H54 (cell line): ENCODE measurements at regions not wholly inside any gene's neighbourhood (a gene's known extent, or its start where the extent isn't known, plus 50 kb on each side); places are given as distances from the start of the nearest gene placed in this dataset.

Source experiments
- DNase-seq: peaks from one replicate; pipeline ENCODE4 v3.0.0; 2011; ENCODE audit warnings: low spot score, mixed read lengths; ENCODE audit not compliant: insufficient read length
- FAIRE-seq: peaks from 3 replicates; lab custom pipeline; 2011; peaks lifted over from hg19 to GRCh38; lab: Jason Lieb, UNC
- POLR2A ChIP-seq: IDR thresholded peaks from 2 replicates; pipeline ENCODE4 v1.6.1; 2011; ENCODE audit warnings: low read depth, mild to moderate bottlenecking, low read length

- DNase-seq (no peak), FAIRE-seq (no peak)
- no peak for TF ChIP-seq POLR2A
Observed at GRCh38 chr5:38707352-38708210, 138.2 kb upstream of the OSMR start.

- no peak for TF ChIP-seq POLR2A
- DNase-seq (no peak), FAIRE-seq (no peak)
Observed at GRCh38 chr5:38709678-38710306, 136.0 kb upstream of the OSMR start.

- TF ChIP-seq POLR2A: no peak
- FAIRE-seq (no peak), DNase-seq (no peak)
Observed at GRCh38 chr5:38710627-38711026, 135.2 kb upstream of the OSMR start.

GRCh38 chr5:38712391-38712790 is 133.4 kb upstream of the OSMR start:
- DNase-seq: no peak
- FAIRE-seq: no peak
- TF ChIP-seq POLR2A: no peak

- DNase-seq (no peak), FAIRE-seq (no peak)
- TF ChIP-seq POLR2A: no peak
Observed at GRCh38 chr5:38714240-38714639, 131.6 kb upstream of the OSMR start.

- no peak for TF ChIP-seq POLR2A
- no peak for DNase-seq
- FAIRE-seq: no peak
Observed at GRCh38 chr5:38714703-38715355, 131.0 kb upstream of the OSMR start.

GRCh38 chr5:38715696-38716095 is 130.1 kb upstream of the OSMR start:
- FAIRE-seq: no peak
- DNase-seq: no peak
- no peak for TF ChIP-seq POLR2A

- no peak for FAIRE-seq
- no peak for TF ChIP-seq POLR2A
Observed at GRCh38 chr5:38716516-38716915, 129.3 kb upstream of the OSMR start.

GRCh38 chr5:38718771-38719391 is 126.9 kb upstream of the OSMR start:
- DNase-seq (no peak), FAIRE-seq (no peak)
- TF ChIP-seq POLR2A: no peak

More at GRCh38 chr5:38716516-38716915, 129.3 kb upstream of the OSMR start:
- no peak for DNase-seq

- FAIRE-seq (no peak), DNase-seq (no peak)
- TF ChIP-seq POLR2A: no peak
Observed at GRCh38 chr5:38719403-38719802, 126.4 kb upstream of the OSMR start.

GRCh38 chr5:38719916-38720315 is 125.9 kb upstream of the OSMR start:
- DNase-seq (peak; percentile 18), FAIRE-seq (no peak)
- TF ChIP-seq POLR2A: no peak

GRCh38 chr5:38720554-38721361 is 125.1 kb upstream of the OSMR start:
- DNase-seq (no peak), FAIRE-seq (no peak)
- TF ChIP-seq POLR2A: no peak

GRCh38 chr5:38722918-38723317 is 122.9 kb upstream of the OSMR start:
- no peak for TF ChIP-seq POLR2A
- FAIRE-seq (no peak), DNase-seq (no peak)

- no peak for FAIRE-seq
- DNase-seq: no peak
- no peak for TF ChIP-seq POLR2A
Observed at GRCh38 chr5:38723426-38723825, 122.4 kb upstream of the OSMR start.
